WTC11 (cell line): ENCODE measurements at regions not wholly inside any gene's neighbourhood (a gene's known extent, or its start where the extent isn't known, plus 50 kb on each side); places are given as distances from the start of the nearest gene placed in this dataset.

ENCODE experiments used
- ATAC-seq: fragments of 200-7000 bp; cut with Tn5 transposase; 2 replicates; pipeline ENCODE4 v1.10.0; 2021; ENCODE audit warnings: mild to moderate bottlenecking, moderate library complexity
- CTCF ChIA-PET: fragments of 300-600 bp; sonication (Branson Sonifier 250); formaldehyde crosslinking; loops from one replicate; lab custom pipeline; 2021; ENCODE audit warnings: antibody characterized with exemption; lab: Charles Lee
- POLR2A ChIA-PET: fragments of 350-600 bp; sonication (Branson Sonifier 250); formaldehyde crosslinking; loops from one replicate; lab custom pipeline; 2021; ENCODE audit warnings: antibody characterized with exemption; lab: Charles Lee
- DNase-seq: peaks from one replicate; pipeline ENCODE4 v3.0.0; 2021; ENCODE audit warnings: low spot score
- H3K27ac Mint-ChIP-seq: 2 replicates; pipeline ENCODE4 v1.8.0; 2021; ENCODE audit warnings: mixed read lengths
- H3K27me3 Mint-ChIP-seq: 2 replicates; pipeline ENCODE4 v1.8.0; 2021; ENCODE audit warnings: low read depth, mild to moderate bottlenecking, moderate library complexity, mixed read lengths
- H3K36me3 Mint-ChIP-seq: 2 replicates; pipeline ENCODE4 v1.8.0; 2021; ENCODE audit warnings: mixed read lengths
- H3K4me1 Mint-ChIP-seq: 2 replicates; pipeline ENCODE4 v1.8.0; 2022; ENCODE audit warnings: mixed read lengths
- H3K4me3 Mint-ChIP-seq: 2 replicates; pipeline ENCODE4 v1.8.0; 2021; ENCODE audit warnings: mild to moderate bottlenecking, moderate library complexity, mixed read lengths
- H3K9me3 Mint-ChIP-seq: 2 replicates; pipeline ENCODE4 v1.8.0; 2021; ENCODE audit warnings: mixed read lengths
- CREM ChIP-seq: sonication (generic); formaldehyde crosslinking; IDR thresholded peaks from 2 replicates; pipeline ENCODE4 v1.8.1; 2022; ENCODE audit warnings: mild to moderate bottlenecking, missing genetic modification reagents, moderate library complexity
- E2F5 ChIP-seq: sonication (generic); formaldehyde crosslinking; IDR thresholded peaks from 2 replicates; pipeline ENCODE4 v1.8.1; 2022; ENCODE audit warnings: mild to moderate bottlenecking, moderate library complexity, missing genetic modification reagents
- ETV6 ChIP-seq: sonication (generic); formaldehyde crosslinking; IDR thresholded peaks from 2 replicates; pipeline ENCODE4 v1.8.1; 2022; ENCODE audit warnings: mild to moderate bottlenecking, missing genetic modification reagents
- FOXJ3 ChIP-seq: sonication (generic); formaldehyde crosslinking; IDR thresholded peaks from 2 replicates; pipeline ENCODE4 v1.9.0; 2021; ENCODE audit warnings: missing genetic modification reagents, mild to moderate bottlenecking, borderline replicate concordance
- FOXP1 ChIP-seq: sonication (generic); formaldehyde crosslinking; IDR thresholded peaks from 2 replicates; pipeline ENCODE4 v1.8.0; 2022; ENCODE audit warnings: missing genetic modification reagents, mild to moderate bottlenecking, moderate library complexity, borderline replicate concordance
- HMGXB4 ChIP-seq: sonication (generic); formaldehyde crosslinking; IDR thresholded peaks from 2 replicates; pipeline ENCODE4 v1.8.1; 2023; ENCODE audit warnings: mild to moderate bottlenecking, moderate library complexity, missing genetic modification reagents
- JUN ChIP-seq: sonication (generic); formaldehyde crosslinking; IDR thresholded peaks from 2 replicates; pipeline ENCODE4 v1.8.0; 2023; ENCODE audit warnings: mild to moderate bottlenecking, missing genetic modification reagents
- KAT7 ChIP-seq: sonication (generic); formaldehyde crosslinking; IDR thresholded peaks from 2 replicates; pipeline ENCODE4 v1.8.1; 2023; ENCODE audit warnings: missing genetic modification reagents, mild to moderate bottlenecking, borderline replicate concordance
- NFATC4 ChIP-seq: fragments of 250-450 bp; sonication (Bioruptor Pico); IDR thresholded peaks from 2 replicates; pipeline ENCODE4 v1.9.0; 2021; ENCODE audit warnings: mild to moderate bottlenecking
- PREB ChIP-seq: sonication (generic); formaldehyde crosslinking; IDR thresholded peaks from 2 replicates; pipeline ENCODE4 v1.8.1; 2022; ENCODE audit warnings: mild to moderate bottlenecking, missing genetic modification reagents, moderate library complexity, borderline replicate concordance
- STAT6 ChIP-seq: sonication (generic); formaldehyde crosslinking; conservative IDR thresholded peaks from 2 replicates; pipeline ENCODE4 v1.8.1; 2023; ENCODE audit warnings: mild to moderate bottlenecking, low read depth, missing genetic modification reagents, moderate library complexity
- ZNF121 ChIP-seq: sonication (generic); formaldehyde crosslinking; IDR thresholded peaks from 2 replicates; pipeline ENCODE4 v1.8.0; 2023; ENCODE audit warnings: missing genetic modification reagents
- ZNF281 ChIP-seq: sonication (generic); formaldehyde crosslinking; IDR thresholded peaks from 2 replicates; pipeline ENCODE4 v1.8.0; 2023; ENCODE audit warnings: mild to moderate bottlenecking, missing genetic modification reagents
- ZNF396 ChIP-seq: fragments of 250-450 bp; sonication (Bioruptor Pico); IDR thresholded peaks from 2 replicates; pipeline ENCODE4 v1.8.0; 2021; ENCODE audit warnings: mild to moderate bottlenecking, moderate library complexity, borderline replicate concordance
- ZNF423 ChIP-seq: fragments of 250-450 bp; sonication (Bioruptor Pico); IDR thresholded peaks from 2 replicates; pipeline ENCODE4 v2.1.2; 2022; ENCODE audit warnings: mild to moderate bottlenecking, moderate library complexity
- ZNF425 ChIP-seq: fragments of 250-450 bp; sonication (Bioruptor Pico); conservative IDR thresholded peaks from 2 replicates; pipeline ENCODE4 v1.9.0; 2021; ENCODE audit warnings: mild to moderate bottlenecking

- no peak for DNase-seq
- no peak overlapping the region for H3K4me3 Mint-ChIP-seq
- no peaks in the 10 kb centered on the region for H3K27me3 Mint-ChIP-seq
- no peak overlapping the region for H3K27ac Mint-ChIP-seq
- ATAC-seq, result no peak
- POLR2A ChIA-PET, result no interaction called here
- CTCF ChIA-PET, result no interaction called here
- peaks cover 25% of the 10 kb centered on the region for H3K9me3 Mint-ChIP-seq
- peaks cover 7% of the 10 kb centered on the region for H3K4me1 Mint-ChIP-seq
- TF ChIP-seq ZNF121, result no peak
- TF ChIP-seq KAT7, result no peak
- TF ChIP-seq NFATC4 (CRISPR knock-in tag), result no peak
- TF ChIP-seq PREB, result no peak
- TF ChIP-seq JUN (CRISPR knock-in tag), result no peak
- TF ChIP-seq ZNF423 (CRISPR knock-in tag), result no peak
- no peak for TF ChIP-seq HMGXB4 (CRISPR knock-in tag)
- TF ChIP-seq CREM (CRISPR knock-in tag), result no peak
- TF ChIP-seq STAT6 (CRISPR knock-in tag), result no peak
- TF ChIP-seq FOXP1 (CRISPR knock-in tag), result no peak
- no peak for TF ChIP-seq E2F5 (CRISPR knock-in tag)
- TF ChIP-seq ZNF396, result no peak
- TF ChIP-seq ETV6 (CRISPR knock-in tag), result no peak
- TF ChIP-seq FOXJ3 (CRISPR knock-in tag), result no peak
- TF ChIP-seq ZNF281, result no peak
- no peak for TF ChIP-seq ZNF425 (CRISPR knock-in tag)
- H3K36me3 Mint-ChIP-seq, result no peaks in the 10 kb centered on the region
These were observed 86.5 kb upstream of the UGP2 start for GRCh38 chr2:63755216-63755615.
